Loucy (cell line): ENCODE measurements at regions not wholly inside any gene's neighbourhood (a gene's known extent, or its start where the extent isn't known, plus 50 kb on each side); places are given as distances from the start of the nearest gene placed in this dataset.

Source experiments
- H2AFZ ChIP-seq: fragments of 200-600 bp; sonication (generic); 2 replicates; pipeline ENCODE4 v1.6.0; 2016; ENCODE audit warnings: antibody characterized with exemption, mild to moderate bottlenecking, low read length, moderate library complexity
- H3F3A ChIP-seq: fragments of 200-600 bp; 2 replicates; pipeline ENCODE4 v1.6.0; 2016; ENCODE audit warnings: antibody characterized with exemption, low read depth, mild to moderate bottlenecking
- H3K27me3 ChIP-seq: fragments of 200-600 bp; sonication (generic); 2 replicates; pipeline ENCODE4 v1.6.1; 2014; ENCODE audit warnings: low read length, mild to moderate bottlenecking; ENCODE audit not compliant: insufficient read depth, poor library complexity, severe bottlenecking
- H3K36me3 ChIP-seq: fragments of 200-600 bp; sonication (generic); 2 replicates; pipeline ENCODE4 v1.6.1; 2016; ENCODE audit warnings: low read length; ENCODE audit not compliant: insufficient read depth
- H3K4me1 ChIP-seq: fragments of 200-600 bp; sonication (generic); 2 replicates; pipeline ENCODE4 v1.5.1; 2014; ENCODE audit warnings: low read length, mild to moderate bottlenecking; ENCODE audit not compliant: insufficient read depth, poor library complexity, severe bottlenecking
- H3K4me2 ChIP-seq: fragments of 200-600 bp; sonication (generic); 2 replicates; pipeline ENCODE4 v1.6.0; 2014; ENCODE audit warnings: antibody characterized with exemption, low read length, low read depth, mild to moderate bottlenecking; ENCODE audit not compliant: poor library complexity, severe bottlenecking
- H3K4me3 ChIP-seq: fragments of 200-600 bp; sonication (generic); 2 replicates; pipeline ENCODE4 v1.5.1; 2014; ENCODE audit warnings: low read length, mild to moderate bottlenecking, mixed read lengths; ENCODE audit not compliant: poor library complexity, severe bottlenecking
- H3K79me2 ChIP-seq: fragments of 200-600 bp; sonication (generic); 2 replicates; pipeline ENCODE4 v1.6.1; 2014; ENCODE audit warnings: low read length; ENCODE audit not compliant: insufficient read depth
- H3K9ac ChIP-seq: fragments of 200-600 bp; sonication (generic); 2 replicates; pipeline ENCODE4 v1.6.0; 2014; ENCODE audit warnings: mild to moderate bottlenecking, low read depth, low read length, moderate library complexity; ENCODE audit not compliant: poor library complexity, severe bottlenecking
- H3K9me2 ChIP-seq: fragments of 200-600 bp; sonication (generic); replicated peaks from 2 replicates; pipeline ENCODE4 v1.6.1; 2016; ENCODE audit warnings: low read depth, low read length, mixed read lengths
- H3K9me3 ChIP-seq: fragments of 200-600 bp; sonication (generic); 2 replicates; pipeline ENCODE4 v1.6.1; 2014; ENCODE audit warnings: mild to moderate bottlenecking, antibody characterized with exemption, low read length, low read depth; ENCODE audit not compliant: insufficient read depth
- H4K20me1 ChIP-seq: fragments of 200-600 bp; sonication (generic); 2 replicates; pipeline ENCODE4 v1.6.0; 2014; ENCODE audit warnings: antibody characterized with exemption, low read length, mild to moderate bottlenecking; ENCODE audit not compliant: insufficient read depth, poor library complexity, severe bottlenecking
- CTCF ChIP-seq: fragments of 200-600 bp; sonication (generic); conservative IDR thresholded peaks from 2 replicates; pipeline ENCODE4 v1.5.1; 2014; ENCODE audit warnings: mild to moderate bottlenecking, antibody characterized with exemption, low read length
- EZH2phosphoT487 ChIP-seq: fragments of 200-600 bp; IDR thresholded peaks from 2 replicates; pipeline ENCODE4 v1.6.1; 2018; ENCODE audit warnings: antibody characterized with exemption, mild to moderate bottlenecking, moderate library complexity, borderline replicate concordance

- H4K20me1 ChIP-seq: no peaks in the 10 kb centered on the region
- no peak for TF ChIP-seq EZH2phosphoT487
- TF ChIP-seq CTCF: no peak
- no peak overlapping the region for H3K4me2 ChIP-seq
- H3K4me3 ChIP-seq: no peak overlapping the region
- H3K9me3 ChIP-seq: peaks cover 4% of the 10 kb centered on the region; the same call in 1 of the 2 replicates
- H3K27me3 ChIP-seq: no peaks in the 10 kb centered on the region
- no peaks in the 10 kb centered on the region for H3K4me1 ChIP-seq
- no peaks in the 10 kb centered on the region for H3F3A ChIP-seq
- no peaks in the 10 kb centered on the region for H3K9me2 ChIP-seq
- no peaks in the 10 kb centered on the region for H3K79me2 ChIP-seq
- no peaks in the 10 kb centered on the region for H3K36me3 ChIP-seq
- no peak overlapping the region for H3K9ac ChIP-seq
- no peak overlapping the region for H2AFZ ChIP-seq
Observed at GRCh38 chr14:55976219-55976618, 142.0 kb upstream of the PELI2 start.

- Histone ChIP-seq H3K9ac (no peak overlapping the region), H2AFZ (no peak overlapping the region), H3K4me2 (no peak overlapping the region), H3K9me3 (peaks cover 4% of the 10 kb centered on the region; the same call in 1 of the 2 replicates), H4K20me1 (no peaks in the 10 kb centered on the region), H3K27me3 (no peaks in the 10 kb centered on the region), H3K79me2 (no peaks in the 10 kb centered on the region), H3K4me3 (no peak overlapping the region), H3K9me2 (no peaks in the 10 kb centered on the region), H3K36me3 (no peaks in the 10 kb centered on the region), H3K4me1 (no peaks in the 10 kb centered on the region), H3F3A (no peaks in the 10 kb centered on the region)
- TF ChIP-seq CTCF: no peak
- TF ChIP-seq EZH2phosphoT487: no peak
Observed at GRCh38 chr14:55976655-55977054, 141.6 kb upstream of the PELI2 start.

- H4K20me1 ChIP-seq: no peaks in the 10 kb centered on the region
- H3K4me2 ChIP-seq: no peak overlapping the region
- no peaks in the 10 kb centered on the region for H3K4me1 ChIP-seq
- H2AFZ ChIP-seq: no peak overlapping the region
- H3K27me3 ChIP-seq: no peaks in the 10 kb centered on the region
- H3K79me2 ChIP-seq: no peaks in the 10 kb centered on the region
- H3K36me3 ChIP-seq: no peaks in the 10 kb centered on the region
- TF ChIP-seq EZH2phosphoT487 (no peak), CTCF (no peak)
- H3K9me3 ChIP-seq: peaks cover 4% of the 10 kb centered on the region; the same call in 1 of the 2 replicates
- no peak overlapping the region for H3K4me3 ChIP-seq
- no peak overlapping the region for H3K9ac ChIP-seq
- H3K9me2 ChIP-seq: no peaks in the 10 kb centered on the region
- no peaks in the 10 kb centered on the region for H3F3A ChIP-seq
Observed at GRCh38 chr14:55977392-55978150, 140.6 kb upstream of the PELI2 start.
